Activated T-cell treated with anti-CD3 and anti-CD28 coated beads, Interleukin-2, amount 50 U/mL, for 4 hours (primary cell): ENCODE measurements at regions not wholly inside any gene's neighbourhood (a gene's known extent, or its start where the extent isn't known, plus 50 kb on each side); places are given as distances from the start of the nearest gene placed in this dataset.

ENCODE experiments used
- ATAC-seq, 2 donors: fragments of 200-7000 bp; cut with Tn5 transposase; one replicate each; pipeline ENCODE4 v1.10.0; 2021
- DNase-seq: peaks from one replicate; pipeline ENCODE4 v3.0.0-alpha.2; 2020
- H3K27me3 Mint-ChIP-seq: one replicate; pipeline ENCODE4 v1.8.0; 2021; ENCODE audit warnings: low read depth, mixed read lengths
- H3K36me3 Mint-ChIP-seq: one replicate; pipeline ENCODE4 v1.8.0; 2022; ENCODE audit warnings: mixed read lengths; ENCODE audit not compliant: insufficient read depth
- H3K4me1 Mint-ChIP-seq: one replicate; pipeline ENCODE4 v1.8.0; 2021; ENCODE audit warnings: low read depth, mixed read lengths
- H3K4me3 Mint-ChIP-seq: one replicate; pipeline ENCODE4 v1.8.0; 2021; ENCODE audit warnings: mild to moderate bottlenecking, moderate library complexity, mixed read lengths
- H3K9me3 Mint-ChIP-seq: one replicate; pipeline ENCODE4 v1.8.0; 2021; ENCODE audit warnings: mixed read lengths

GRCh38 chr2:30078521-30078920 is 68.3 kb upstream of the YPEL5 start:
- ATAC-seq (no peak), DNase-seq (no peak)
- no peaks in the 10 kb centered on the region for H3K9me3 Mint-ChIP-seq
- no peaks in the 10 kb centered on the region for H3K36me3 Mint-ChIP-seq
- no peak overlapping the region for H3K4me3 Mint-ChIP-seq
- peaks cover 21% of the 10 kb centered on the region for H3K27me3 Mint-ChIP-seq
- H3K4me1 Mint-ChIP-seq = no peaks in the 10 kb centered on the region

GRCh38 chr2:30084915-30085314 is 61.9 kb upstream of the YPEL5 start:
- no peak overlapping the region for H3K4me3 Mint-ChIP-seq
- no peaks in the 10 kb centered on the region for H3K36me3 Mint-ChIP-seq
- no peaks in the 10 kb centered on the region for H3K4me1 Mint-ChIP-seq
- peaks cover 36% of the 10 kb centered on the region for H3K27me3 Mint-ChIP-seq
- DNase-seq = no peak
- ATAC-seq = no peak
- no peaks in the 10 kb centered on the region for H3K9me3 Mint-ChIP-seq

- no peak for ATAC-seq
- Mint-ChIP-seq H3K4me3 (no peak overlapping the region), H3K9me3 (no peaks in the 10 kb centered on the region), H3K4me1 (peaks cover 4% of the 10 kb centered on the region), H3K36me3 (no peaks in the 10 kb centered on the region), H3K27me3 (peaks cover 45% of the 10 kb centered on the region)
- no peak for DNase-seq
Measured at GRCh38 chr2:30089171-30089570, 57.6 kb upstream of the YPEL5 start.

- no peak for DNase-seq
Measured at GRCh38 chr2:30095402-30095801, 51.4 kb upstream of the YPEL5 start.

GRCh38 chr2:30096451-30096850 is 50.4 kb upstream of the YPEL5 start:
- no peak overlapping the region for H3K4me3 Mint-ChIP-seq
- ATAC-seq (no peak), DNase-seq (no peak)
- H3K9me3 Mint-ChIP-seq = no peaks in the 10 kb centered on the region
- H3K27me3 Mint-ChIP-seq = peaks cover 18% of the 10 kb centered on the region
- no peaks in the 10 kb centered on the region for H3K36me3 Mint-ChIP-seq
- no peaks in the 10 kb centered on the region for H3K4me1 Mint-ChIP-seq

More at GRCh38 chr2:30095402-30095801, 51.4 kb upstream of the YPEL5 start:
- Mint-ChIP-seq H3K4me1 (peaks cover 4% of the 10 kb centered on the region), H3K27me3 (peaks cover 25% of the 10 kb centered on the region), H3K9me3 (no peaks in the 10 kb centered on the region), H3K4me3 (no peak overlapping the region), H3K36me3 (no peaks in the 10 kb centered on the region)
- no peak for ATAC-seq
